B cell (primary cell): ENCODE measurements at regions not wholly inside any gene's neighbourhood (a gene's known extent, or its start where the extent isn't known, plus 50 kb on each side); places are given as distances from the start of the nearest gene placed in this dataset.

Experiments
- EZH2 ChIP-seq: IDR thresholded peaks from 2 replicates; pipeline ENCODE4 v1.6.1; 2012; ENCODE audit warnings: borderline replicate concordance, low read depth, mild to moderate bottlenecking, moderate library complexity, low read length; ENCODE audit not compliant: insufficient read depth, poor library complexity, severe bottlenecking
- TF ChIP-seq, protein P1 (sequence below): fragments of 200-600 bp; IDR thresholded peaks from one replicate; pipeline ENCODE4 v1.8.0; 2022; ENCODE audit warnings: antibody characterized with exemption, mild to moderate bottlenecking

DNA sequence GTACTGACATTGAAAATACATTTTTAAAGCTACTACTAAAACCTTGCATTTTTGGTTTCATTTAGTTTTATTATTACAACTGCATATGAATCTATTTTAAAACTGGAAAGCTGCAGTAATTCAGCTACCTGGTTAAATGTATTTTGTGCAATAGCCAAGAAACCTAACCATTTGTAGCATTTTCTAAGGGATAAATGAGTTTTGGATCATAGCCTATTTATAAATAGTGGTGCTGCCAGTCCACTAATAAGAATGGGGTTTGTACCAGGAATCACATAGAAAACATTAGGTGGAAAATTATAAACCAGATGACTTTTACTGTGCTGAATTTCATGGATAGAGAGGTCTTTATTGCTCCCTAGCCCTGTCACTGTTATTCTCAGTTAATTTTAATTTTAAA, 454.7 kb downstream of the DIPK2A start:
- TF ChIP-seq, protein P1, sequence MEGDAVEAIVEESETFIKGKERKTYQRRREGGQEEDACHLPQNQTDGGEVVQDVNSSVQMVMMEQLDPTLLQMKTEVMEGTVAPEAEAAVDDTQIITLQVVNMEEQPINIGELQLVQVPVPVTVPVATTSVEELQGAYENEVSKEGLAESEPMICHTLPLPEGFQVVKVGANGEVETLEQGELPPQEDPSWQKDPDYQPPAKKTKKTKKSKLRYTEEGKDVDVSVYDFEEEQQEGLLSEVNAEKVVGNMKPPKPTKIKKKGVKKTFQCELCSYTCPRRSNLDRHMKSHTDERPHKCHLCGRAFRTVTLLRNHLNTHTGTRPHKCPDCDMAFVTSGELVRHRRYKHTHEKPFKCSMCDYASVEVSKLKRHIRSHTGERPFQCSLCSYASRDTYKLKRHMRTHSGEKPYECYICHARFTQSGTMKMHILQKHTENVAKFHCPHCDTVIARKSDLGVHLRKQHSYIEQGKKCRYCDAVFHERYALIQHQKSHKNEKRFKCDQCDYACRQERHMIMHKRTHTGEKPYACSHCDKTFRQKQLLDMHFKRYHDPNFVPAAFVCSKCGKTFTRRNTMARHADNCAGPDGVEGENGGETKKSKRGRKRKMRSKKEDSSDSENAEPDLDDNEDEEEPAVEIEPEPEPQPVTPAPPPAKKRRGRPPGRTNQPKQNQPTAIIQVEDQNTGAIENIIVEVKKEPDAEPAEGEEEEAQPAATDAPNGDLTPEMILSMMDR, result no peak
- no peak for TF ChIP-seq EZH2
